GM12875 (cell line): ENCODE measurements at regions not wholly inside any gene's neighbourhood (a gene's known extent, or its start where the extent isn't known, plus 50 kb on each side); places are given as distances from the start of the nearest gene placed in this dataset.
"Not testable (repeated sequence)": the region's sequence is repeated elsewhere in the genome, so short reads cannot be mapped to it uniquely, and the experiment has no call there.

Experiments
- H3K4me3 ChIP-seq: one replicate; pipeline ENCODE4 v1.5.1; 2011; ENCODE audit warnings: low read depth, low read length, control low read depth
- CTCF ChIP-seq: IDR thresholded peaks from 2 replicates; pipeline ENCODE4 v1.5.1; 2011; ENCODE audit warnings: low read depth, mild to moderate bottlenecking, control low read depth, inconsistent platforms, low read length, moderate library complexity, borderline replicate concordance; ENCODE audit not compliant: insufficient read depth

GRCh38 chr1:166671627-166672026, 167.6 kb upstream of the POGK start:
- H3K4me3 ChIP-seq = no peak overlapping the region
- no peak for TF ChIP-seq CTCF

GRCh38 chr1:166673722-166674121, 165.6 kb upstream of the POGK start:
- TF ChIP-seq CTCF = no peak

GRCh38 chr1:166675213-166675612, 164.1 kb upstream of the POGK start:
- TF ChIP-seq CTCF = no peak

More at GRCh38 chr1:166673722-166674121, 165.6 kb upstream of the POGK start:
- H3K4me3 ChIP-seq = no peak overlapping the region

GRCh38 chr1:166676981-166677380, 162.3 kb upstream of the POGK start:
- no peak overlapping the region for H3K4me3 ChIP-seq
- no peak for TF ChIP-seq CTCF

More at GRCh38 chr1:166675213-166675612, 164.1 kb upstream of the POGK start:
- no peak overlapping the region for H3K4me3 ChIP-seq

- no peak overlapping the region for H3K4me3 ChIP-seq
- TF ChIP-seq CTCF = no peak
Measured at GRCh38 chr1:166679369-166679768, 159.9 kb upstream of the POGK start.

GRCh38 chr1:166682588-166682987, 156.7 kb upstream of the POGK start:
- H3K4me3 ChIP-seq = no peak overlapping the region
- TF ChIP-seq CTCF = no peak

GRCh38 chr1:166684669-166685068, 154.6 kb upstream of the POGK start:
- not testable (repeated sequence) for H3K4me3 ChIP-seq

- H3K4me3 ChIP-seq = no peak overlapping the region
- TF ChIP-seq CTCF = no peak
Measured at GRCh38 chr1:166685200-166685599, 154.1 kb upstream of the POGK start.

GRCh38 chr1:166685891-166686290, 153.4 kb upstream of the POGK start:
- H3K4me3 ChIP-seq = not testable (repeated sequence)

GRCh38 chr1:166690596-166690995, 148.7 kb upstream of the POGK start:
- H3K4me3 ChIP-seq = not testable (repeated sequence)
